ENCODE measurements at regions not wholly inside any gene's neighbourhood (a gene's known extent, or its start where the extent isn't known, plus 50 kb on each side); places are given as distances from the start of the nearest gene placed in this dataset.

DNA sequence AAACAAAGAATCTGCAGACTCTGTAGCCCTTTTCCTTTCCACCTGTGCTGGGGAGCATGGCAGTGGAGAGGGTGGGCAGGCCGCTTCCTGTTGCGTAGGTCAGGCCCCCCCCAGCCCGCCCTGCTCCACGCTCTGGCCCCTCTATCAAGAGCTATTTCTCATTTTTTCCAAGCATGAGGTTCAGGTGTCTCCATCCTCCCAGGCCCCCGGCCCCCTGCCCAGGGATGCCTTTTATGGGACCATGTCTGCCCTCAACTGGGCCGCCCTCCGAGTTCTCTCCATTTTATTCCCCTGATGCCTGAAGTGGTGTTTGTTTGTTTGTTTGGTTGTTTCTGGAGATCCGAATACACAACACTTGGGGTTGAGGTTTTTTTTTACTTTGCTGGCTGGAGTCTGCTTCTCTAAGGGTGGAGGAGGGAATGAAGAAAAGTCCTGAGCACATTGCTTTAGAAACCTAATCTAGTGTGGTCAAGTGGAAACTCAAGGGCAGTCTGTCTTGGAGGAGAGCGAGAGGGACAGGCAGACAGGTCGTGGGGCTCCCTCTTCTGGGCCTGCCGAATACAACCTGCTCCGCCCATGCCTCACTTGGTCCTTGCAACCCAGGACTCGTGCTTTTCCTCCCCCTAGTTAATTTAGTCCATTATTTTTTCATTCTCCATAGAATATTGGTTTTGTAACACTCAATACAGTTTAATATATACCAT, 176.5 kb upstream of the LYSMD4 start:
- TF ChIP-seq TOX (CRISPR knock-in tag; IDR thresholded peaks at IDR 0.05; ENCODE audit: borderline replicate concordance) (no peak), ZFP30 (CRISPR knock-in tag; IDR thresholded peaks at IDR 0.05) (no peak)

Measured in SK-N-SH treated with all-trans-retinoic acid at 6 μM for 48 hours (cell line).